K562 (cell line): ENCODE measurements at regions not wholly inside any gene's neighbourhood (a gene's known extent, or its start where the extent isn't known, plus 50 kb on each side); places are given as distances from the start of the nearest gene placed in this dataset.

ENCODE experiments used
- CREM ChIP-seq: IDR thresholded peaks from 2 replicates; pipeline ENCODE4 v1.6.1; 2014; ENCODE audit warnings: antibody characterized with exemption, low read depth
- FOS ChIP-seq: IDR thresholded peaks from 3 replicates; pipeline ENCODE4 v1.6.1; 2011; ENCODE audit not compliant: insufficient read length; ENCODE audit errors: extremely low read depth
- GABPB2 ChIP-seq: fragments of 250-450 bp; sonication (Bioruptor Pico); conservative IDR thresholded peaks from 2 replicates; pipeline ENCODE4 v1.5.1; 2021; ENCODE audit warnings: mild to moderate bottlenecking
- HMG20B ChIP-seq: fragments of 250-450 bp; sonication (Bioruptor Pico); IDR thresholded peaks from 2 replicates; pipeline ENCODE4 v1.5.0; 2021; ENCODE audit warnings: mild to moderate bottlenecking
- POLR2AphosphoS2 ChIP-seq: IDR thresholded peaks from 2 replicates; pipeline ENCODE4 v1.6.1; 2012; ENCODE audit warnings: low read length, improper control_type of control experiment

DNA sequence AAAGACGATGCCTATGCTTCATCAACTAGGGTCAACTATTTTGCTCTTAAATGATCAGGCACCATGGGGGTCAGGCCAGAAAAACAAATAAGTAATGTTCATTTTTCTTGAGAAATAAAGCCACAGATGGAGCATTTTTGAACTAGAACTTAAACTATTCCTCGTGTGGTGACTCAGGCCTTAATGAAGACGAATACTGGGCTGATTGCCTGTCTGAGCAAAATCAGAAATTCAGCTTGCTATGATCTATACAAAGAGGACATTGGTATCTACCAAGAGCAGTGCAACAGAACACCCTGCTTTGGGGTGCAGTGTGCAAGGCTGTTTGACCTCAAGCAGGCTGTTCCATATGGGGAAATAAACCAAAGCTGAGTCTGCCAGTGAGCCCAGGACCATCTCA lies 176.0 kb downstream of the NRP2 start:
- TF ChIP-seq GABPB2 (CRISPR knock-in tag) = no peak
- no peak for TF ChIP-seq POLR2AphosphoS2
- TF ChIP-seq CREM = no peak
- TF ChIP-seq HMG20B = no peak
- no peak for TF ChIP-seq FOS
